T47D (cell line): ENCODE measurements at regions not wholly inside any gene's neighbourhood (a gene's known extent, or its start where the extent isn't known, plus 50 kb on each side); places are given as distances from the start of the nearest gene placed in this dataset.
A peak's percentile ranks its signal among the peaks of the same experiment; 100 is the strongest.

Experiments
- DNase-seq, 2 experiments: peaks; one replicate each; pipeline versions ENCODE4 v3.0.0 to v3.0.0-alpha.2; 2011 to 2012; ENCODE audit warnings: low read depth in 1 of 2, low spot score in 1 of 2
- JUND ChIP-seq: IDR thresholded peaks from 2 replicates; pipeline ENCODE4 v1.6.1; 2012; ENCODE audit warnings: low read depth
- in situ Hi-C: cut with HindIII; loops from 2 replicates; pipeline ENCODE4 v1.10.0; 2016; ENCODE audit warnings: low sequenced_read_pairs, low pct_unique_long_range_greater_than_20kb

- DNase-seq, result no peak
- no peak for TF ChIP-seq JUND
- in situ Hi-C loops, result no loop called here
Measured at GRCh38 chr10:69738071-69738470, 63.6 kb upstream of the COL13A1 start.

GRCh38 chr10:69738858-69739435 lies 62.8 kb upstream of the COL13A1 start:
- DNase-seq, result no peak
- TF ChIP-seq JUND, result no peak
- in situ Hi-C loops, result no loop called here

GRCh38 chr10:69739634-69740033 lies 62.1 kb upstream of the COL13A1 start:
- DNase-seq, result no peak
- in situ Hi-C loops, result no loop called here
- no peak for TF ChIP-seq JUND

- DNase-seq, result no peak
- in situ Hi-C loops, result no loop called here
- TF ChIP-seq JUND, result no peak
Measured at GRCh38 chr10:69740126-69740525, 61.6 kb upstream of the COL13A1 start.

GRCh38 chr10:69741252-69741651 lies 60.5 kb upstream of the COL13A1 start:
- DNase-seq, result no peak
- in situ Hi-C loops, result no loop called here
- no peak for TF ChIP-seq JUND

GRCh38 chr10:69741671-69742355 lies 59.9 kb upstream of the COL13A1 start:
- DNase-seq, result no peak
- no peak for TF ChIP-seq JUND
- in situ Hi-C loops, result no loop called here

- in situ Hi-C loops, result no loop called here
- no peak for TF ChIP-seq JUND
- no peak for DNase-seq
Measured at GRCh38 chr10:69742356-69742695, 59.4 kb upstream of the COL13A1 start.

GRCh38 chr10:69742928-69743602 lies 58.6 kb upstream of the COL13A1 start:
- no peak for TF ChIP-seq JUND
- in situ Hi-C loops, result no loop called here
- DNase-seq, result peak in 1 of 2 experiments; percentile 34

- TF ChIP-seq JUND, result no peak
- DNase-seq, result no peak
- in situ Hi-C loops, result no loop called here
Measured at GRCh38 chr10:69744971-69745370, 56.7 kb upstream of the COL13A1 start.

GRCh38 chr10:69745698-69746097 lies 56.0 kb upstream of the COL13A1 start:
- in situ Hi-C loops, result no loop called here
- no peak for DNase-seq
- TF ChIP-seq JUND, result no peak

GRCh38 chr10:69747179-69747578 lies 54.5 kb upstream of the COL13A1 start:
- in situ Hi-C loops, result no loop called here
- no peak for DNase-seq
- TF ChIP-seq JUND, result no peak

GRCh38 chr10:69748621-69749020 lies 53.1 kb upstream of the COL13A1 start:
- in situ Hi-C loops, result no loop called here
- TF ChIP-seq JUND, result no peak

GRCh38 chr10:69749178-69750010 lies 52.3 kb upstream of the COL13A1 start:
- DNase-seq, result no peak
- in situ Hi-C loops, result no loop called here
- no peak for TF ChIP-seq JUND

More at GRCh38 chr10:69748621-69749020, 53.1 kb upstream of the COL13A1 start:
- DNase-seq, result no peak
